ENCODE measurements at regions not wholly inside any gene's neighbourhood (a gene's known extent, or its start where the extent isn't known, plus 50 kb on each side); places are given as distances from the start of the nearest gene placed in this dataset.

GRCh38 chr13:105450784-105451183, 1084.7 kb downstream of the EFNB2 start:
- no TSS peak for BruUV-seq (replicated peaks)
- RAD21 ChIA-PET (ENCODE audit: low non-redundant PET in 1 of 2, low total read pairs in 2 of 2, uncharacterized antibody in 2 of 2, unreplicated experiment in 2 of 2), result no interaction called here
- POLR2A ChIA-PET, result no interaction called here

GRCh38 chr13:105448811-105449210, 1086.7 kb downstream of the EFNB2 start:
- H3K36me3 ChIP-seq (ENCODE audit: control insufficient read depth in 1 of 2, insufficient read depth in 2 of 2, low read length in 2 of 2), result no peaks in the 10 kb centered on the region
- H3K4me2 ChIP-seq (ENCODE audit: low read length), result no peak overlapping the region
- H4K20me1 ChIP-seq (ENCODE audit: insufficient read depth), result no peaks in the 10 kb centered on the region
- H3K9me3 ChIP-seq (ENCODE audit: control insufficient read depth in 1 of 2, insufficient read depth in 1 of 2, low read depth in 1 of 2, low read length in 2 of 2), result no peaks in the 10 kb centered on the region
- H3K79me2 ChIP-seq (ENCODE audit: insufficient read depth, low read length), result no peaks in the 10 kb centered on the region
- CTCF ChIA-PET, result no interaction called here
- no peak overlapping the region for H2AFZ ChIP-seq (ENCODE audit: low read depth, low read length, poor library complexity, severe bottlenecking)
- H3K9ac ChIP-seq (ENCODE audit: low read length), result no peak overlapping the region
- no peak overlapping the region for H3K27ac ChIP-seq (ENCODE audit: low read depth, low read length)
- intact Hi-C loops (cut with micrococcal nuclease), result no loop called here
- TF ChIP-seq CTCF (IDR thresholded peaks at IDR 0.05 in 2 of 3, conservative IDR thresholded peaks at IDR 0.05 in 1 of 3; ENCODE audit: borderline replicate concordance in 1 of 3, insufficient read depth in 1 of 3, low read depth in 2 of 3, low read length in 2 of 3) (0 out of 6 replicates have a peak, but pooled peaks of 1 of the 3 experiments have one; percentile 9), EZH2 (IDR thresholded peaks at IDR 0.05) (no peak), MAX (IDR thresholded peaks at IDR 0.05) (no peak)
- RAD21 ChIA-PET (ENCODE audit: low non-redundant PET in 1 of 2, low total read pairs in 2 of 2, uncharacterized antibody in 2 of 2, unreplicated experiment in 2 of 2), result no interaction called here
- no peaks in the 10 kb centered on the region for H3K4me1 ChIP-seq (ENCODE audit: control insufficient read depth in 1 of 2, insufficient read depth in 2 of 2, low read length in 2 of 2)
- no peak overlapping the region for H3K4me3 ChIP-seq (replicated peaks in 1 of 2; ENCODE audit: low read depth in 1 of 2, low read length in 2 of 2)
- no peaks in the 10 kb centered on the region for H3K9me2 ChIP-seq (ENCODE audit: insufficient read depth)
- no peak; the same call in 1 of the 2 replicates for ATAC-seq
- BruUV-seq (replicated peaks), result no TSS peak
- DNase-seq (ENCODE audit: low read depth, low spot score), result no peak
- no peaks in the 10 kb centered on the region for H3K27me3 ChIP-seq (ENCODE audit: insufficient read depth, low read length)
- POLR2A ChIA-PET, result no interaction called here

More at GRCh38 chr13:105450784-105451183, 1084.7 kb downstream of the EFNB2 start:
- Histone ChIP-seq H3K79me2 (ENCODE audit: insufficient read depth, low read length) (no peaks in the 10 kb centered on the region), H3K9me3 (ENCODE audit: control insufficient read depth in 1 of 2, insufficient read depth in 1 of 2, low read depth in 1 of 2, low read length in 2 of 2) (no peaks in the 10 kb centered on the region), H3K9me2 (ENCODE audit: insufficient read depth) (no peaks in the 10 kb centered on the region), H3K4me1 (ENCODE audit: control insufficient read depth in 1 of 2, insufficient read depth in 2 of 2, low read length in 2 of 2) (no peaks in the 10 kb centered on the region), H3K4me2 (ENCODE audit: low read length) (no peak overlapping the region), H2AFZ (ENCODE audit: low read depth, low read length, poor library complexity, severe bottlenecking) (no peak overlapping the region), H3K27ac (ENCODE audit: low read depth, low read length) (no peak overlapping the region), H4K20me1 (ENCODE audit: insufficient read depth) (no peaks in the 10 kb centered on the region), H3K27me3 (ENCODE audit: insufficient read depth, low read length) (no peaks in the 10 kb centered on the region), H3K36me3 (ENCODE audit: control insufficient read depth in 1 of 2, insufficient read depth in 2 of 2, low read length in 2 of 2) (no peaks in the 10 kb centered on the region), H3K9ac (ENCODE audit: low read length) (no peak overlapping the region), H3K4me3 (replicated peaks in 1 of 2; ENCODE audit: low read depth in 1 of 2, low read length in 2 of 2) (no peak overlapping the region)
- intact Hi-C loops (cut with micrococcal nuclease), result no loop called here
- ATAC-seq (no peak), DNase-seq (ENCODE audit: low read depth, low spot score) (no peak)
- TF ChIP-seq CBX3 (IDR thresholded peaks at IDR 0.05; ENCODE audit: low read depth) (no peak), POLR2A (IDR thresholded peaks at IDR 0.05; ENCODE audit: borderline replicate concordance, extremely low read depth, insufficient read depth, insufficient read length) (no peak), MAX (IDR thresholded peaks at IDR 0.05) (no peak), CEBPB (IDR thresholded peaks at IDR 0.05; ENCODE audit: low read depth) (no peak)
- CTCF ChIA-PET, result no interaction called here

Measured in HCT116 (cell line).